ENCODE measurements at regions not wholly inside any gene's neighbourhood (a gene's known extent, or its start where the extent isn't known, plus 50 kb on each side); places are given as distances from the start of the nearest gene placed in this dataset.
"Not testable (repeated sequence)": the region's sequence is repeated elsewhere in the genome, so short reads cannot be mapped to it uniquely, and the experiment has no call there.

DNA sequence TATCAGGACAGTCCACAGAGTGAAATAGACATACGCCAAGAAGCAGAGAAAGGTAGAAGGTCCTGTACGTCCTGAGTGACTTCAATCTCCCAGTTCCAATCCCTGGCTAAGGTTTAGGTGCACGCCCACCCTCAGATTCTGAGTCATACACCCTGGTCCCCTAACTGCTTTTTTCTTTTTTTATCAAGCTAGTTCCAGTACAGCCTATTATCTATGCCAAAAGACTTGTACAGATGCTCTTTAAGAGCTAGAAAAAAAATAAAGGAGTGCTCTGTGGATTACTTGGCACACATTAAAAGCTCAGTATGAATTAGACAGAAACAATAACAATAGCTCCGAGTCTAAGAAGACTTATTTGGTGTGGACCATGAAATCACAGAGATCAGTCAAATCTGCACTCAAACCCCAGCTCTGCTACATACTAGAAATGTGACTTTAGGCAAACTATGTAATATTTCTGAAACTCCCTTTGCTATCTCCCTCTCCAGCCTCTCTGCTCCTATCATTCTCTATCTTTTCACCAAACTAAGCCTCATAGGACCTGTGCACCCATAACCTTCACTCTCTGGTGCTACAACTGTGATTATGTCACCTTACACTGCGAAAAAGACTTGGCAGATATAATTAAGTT is 168.8 kb upstream of the KCTD7 start:
- not testable (repeated sequence) for TF ChIP-seq POLR2A, CTCF, EP300, POLR2AphosphoS5 (IDR thresholded peaks at IDR 0.05)
